Prostate gland (tissue), 2 donors: ENCODE measurements at regions not wholly inside any gene's neighbourhood (a gene's known extent, or its start where the extent isn't known, plus 50 kb on each side); places are given as distances from the start of the nearest gene placed in this dataset.

Experiments used
- CTCF ChIP-seq, 4 experiments: fragments of 200-600 bp in 2 of 4; fragments of 450-650 bp in 2 of 4; sonication (generic) in 2 of 4; IDR thresholded peaks; 1 replicate in 3 of 4; 2 replicates in 1 of 4; pipeline ENCODE4 v1.5.1; 2016 to 2019; ENCODE audit warnings: antibody characterized with exemption in 4 of 4, mild to moderate bottlenecking in 2 of 4, moderate library complexity in 2 of 4
- POLR2A ChIP-seq: fragments of 450-650 bp; IDR thresholded peaks from one replicate; pipeline ENCODE4 v1.6.1; 2016; ENCODE audit warnings: antibody characterized with exemption, mild to moderate bottlenecking
- POLR2AphosphoS5 ChIP-seq: sonication (generic); formaldehyde crosslinking; IDR thresholded peaks from one replicate; pipeline ENCODE4 v1.6.1; 2017; ENCODE audit warnings: antibody characterized with exemption

GRCh38 chr3:64393193-64393592, 167.9 kb upstream of the PRICKLE2 start:
- TF ChIP-seq CTCF (IDR thresholded peaks at IDR 0.05) (no peak), POLR2AphosphoS5 (no peak), POLR2A (no peak)
